ENCODE measurements at regions not wholly inside any gene's neighbourhood (a gene's known extent, or its start where the extent isn't known, plus 50 kb on each side); places are given as distances from the start of the nearest gene placed in this dataset.
A peak's percentile ranks its signal among the peaks of the same experiment; 100 is the strongest.
"Not testable (repeated sequence)": the region's sequence is repeated elsewhere in the genome, so short reads cannot be mapped to it uniquely, and the experiment has no call there.

DNA sequence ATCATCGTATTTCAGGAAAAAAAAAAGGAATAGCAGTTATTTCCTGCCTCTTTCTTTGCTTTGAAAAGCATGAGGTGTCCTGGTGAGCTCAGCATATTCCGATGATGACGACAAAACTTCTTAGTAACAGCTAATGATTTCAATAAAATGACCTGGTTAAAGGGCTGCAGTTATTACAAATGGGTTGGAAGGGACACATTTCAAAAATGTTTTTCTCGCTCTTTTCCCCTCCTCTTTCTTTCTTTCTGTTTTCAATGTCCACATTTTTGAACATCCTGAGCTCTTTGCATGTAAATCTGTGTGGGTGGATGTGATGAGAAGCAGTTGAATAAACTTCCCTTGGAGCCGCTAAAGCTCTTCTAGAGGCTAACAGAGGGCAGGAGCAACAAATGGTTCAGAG is 186.8 kb upstream of the SLC27A6 start:
- FAIRE-seq (no peak), DNase-seq (ENCODE audit: low spot score in 2 of 2) (no peak)

DNA sequence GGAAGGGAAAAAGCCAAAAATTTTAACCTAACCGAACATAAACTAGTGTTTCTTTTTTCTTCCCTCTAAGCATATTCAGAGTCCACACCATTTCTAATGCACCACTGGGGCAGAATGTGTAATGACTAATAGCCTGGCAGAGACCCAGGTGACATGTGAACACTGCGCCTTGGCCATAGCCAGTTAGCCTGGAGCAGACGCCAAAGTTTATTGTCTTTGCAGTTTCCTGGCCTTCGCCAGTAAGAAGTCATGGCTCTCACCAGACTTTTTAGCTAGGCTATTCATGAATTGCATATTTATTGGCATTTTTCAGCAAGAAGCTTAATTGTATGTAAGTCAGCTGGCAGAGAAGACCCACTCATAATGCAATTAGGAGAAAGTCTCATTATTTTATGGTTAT is 182.8 kb upstream of the SLC27A6 start:
- DNase-seq (ENCODE audit: low spot score in 2 of 2) (peak; percentile 8), FAIRE-seq (no peak)

DNA sequence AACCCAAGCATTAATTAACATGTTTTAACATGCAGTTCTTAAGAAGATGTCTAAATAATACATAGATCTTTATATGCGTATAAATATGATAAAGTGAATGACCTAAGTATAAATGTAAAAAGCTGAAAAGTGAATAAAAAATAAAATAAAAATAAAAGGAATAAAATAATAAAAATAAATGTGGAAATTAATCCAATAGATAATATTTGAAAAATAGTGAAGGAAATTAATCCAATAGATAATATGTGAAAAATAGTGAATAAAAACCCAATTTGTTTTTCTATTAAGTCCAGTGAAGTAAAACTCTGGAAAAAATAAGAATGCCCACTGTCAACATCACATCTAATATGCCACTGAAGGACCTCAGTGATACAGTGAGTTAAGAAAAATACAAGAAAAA is 180.6 kb upstream of the SLC27A6 start:
- FAIRE-seq (peak; percentile 92), DNase-seq (ENCODE audit: low spot score in 2 of 2) (no peak)

DNA sequence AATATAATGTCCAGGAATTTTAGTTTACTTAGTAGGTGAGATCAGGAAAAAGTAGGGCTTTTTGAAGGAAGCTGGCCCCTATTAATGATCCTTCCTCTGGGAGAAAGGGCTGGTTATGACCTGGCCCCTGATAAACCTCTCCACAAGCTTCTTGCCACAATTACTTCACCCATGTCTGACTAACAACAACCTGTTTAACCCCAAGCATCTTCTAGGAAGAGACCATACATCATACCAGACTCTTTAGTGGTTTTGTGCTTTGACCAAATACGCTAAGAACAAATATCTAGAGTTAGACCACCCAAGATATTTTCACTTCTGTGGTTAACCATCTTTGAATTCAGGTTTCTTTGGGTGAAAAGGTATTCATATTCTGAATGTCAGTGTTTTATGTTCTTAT is 174.0 kb upstream of the SLC27A6 start:
- FAIRE-seq, result no peak
- no peak for DNase-seq (ENCODE audit: low spot score in 2 of 2)

DNA sequence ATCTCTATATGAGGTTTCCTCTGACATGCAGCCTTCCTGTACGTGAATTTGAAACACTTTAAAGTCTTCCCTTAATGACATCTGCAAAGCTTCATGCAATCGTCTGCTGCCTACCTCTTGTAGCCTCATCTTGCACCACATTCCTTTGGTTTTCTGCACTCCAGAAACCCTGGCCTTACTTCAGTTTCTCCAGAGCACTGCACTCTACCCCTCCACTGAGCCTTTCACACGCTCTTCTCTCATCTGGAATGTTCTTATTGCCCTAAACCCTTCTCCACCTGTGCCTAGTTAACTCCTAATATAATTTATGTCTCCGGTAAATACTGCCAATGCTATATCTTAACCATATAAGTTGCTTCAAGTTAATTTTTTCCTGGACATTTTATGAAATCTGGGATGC is 168.8 kb upstream of the SLC27A6 start:
- DNase-seq (ENCODE audit: low spot score in 2 of 2) (no peak), FAIRE-seq (no peak)

DNA sequence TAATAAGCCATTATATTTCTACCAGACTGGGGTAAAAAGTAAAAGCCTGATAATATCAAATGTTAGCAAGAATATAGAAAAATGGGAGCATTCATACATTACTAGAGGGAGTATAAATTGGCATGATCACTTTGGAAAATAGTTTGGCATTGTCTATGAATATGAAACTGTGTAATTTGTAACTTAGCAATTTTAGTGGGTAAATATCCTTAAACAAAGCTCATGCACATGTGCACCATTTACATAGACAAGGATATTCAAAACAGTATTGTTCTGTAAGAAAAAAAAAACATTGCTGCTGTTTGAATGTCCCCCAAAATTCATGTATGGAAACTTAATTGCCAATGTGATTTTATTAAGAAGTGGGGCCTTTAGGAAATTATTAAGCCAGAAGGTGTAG is 166.4 kb upstream of the SLC27A6 start:
- DNase-seq (ENCODE audit: low spot score in 2 of 2) (no peak), FAIRE-seq (no peak)

DNA sequence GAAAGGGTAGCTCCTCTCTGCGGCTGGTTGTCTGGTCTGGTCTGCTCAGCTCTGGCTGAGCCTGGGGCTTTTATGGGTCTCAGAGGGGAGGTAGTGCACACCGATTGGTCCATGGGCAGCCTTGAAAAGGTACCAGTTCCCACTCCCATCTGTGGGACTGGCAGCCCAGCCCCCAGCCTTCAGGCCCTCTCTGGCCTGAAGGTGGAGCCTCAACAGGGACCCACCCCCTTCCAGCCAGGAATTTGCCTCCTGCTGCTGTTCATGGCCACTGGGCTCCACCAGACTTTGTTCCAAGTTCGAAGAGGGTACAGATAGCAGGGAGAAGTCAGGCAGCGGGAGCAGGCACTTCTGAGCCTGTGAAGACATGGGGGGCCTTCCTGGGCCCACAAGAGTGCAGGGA is 165.3 kb upstream of the SLC27A6 start:
- FAIRE-seq (no peak), DNase-seq (ENCODE audit: low spot score in 2 of 2) (no peak)

DNA sequence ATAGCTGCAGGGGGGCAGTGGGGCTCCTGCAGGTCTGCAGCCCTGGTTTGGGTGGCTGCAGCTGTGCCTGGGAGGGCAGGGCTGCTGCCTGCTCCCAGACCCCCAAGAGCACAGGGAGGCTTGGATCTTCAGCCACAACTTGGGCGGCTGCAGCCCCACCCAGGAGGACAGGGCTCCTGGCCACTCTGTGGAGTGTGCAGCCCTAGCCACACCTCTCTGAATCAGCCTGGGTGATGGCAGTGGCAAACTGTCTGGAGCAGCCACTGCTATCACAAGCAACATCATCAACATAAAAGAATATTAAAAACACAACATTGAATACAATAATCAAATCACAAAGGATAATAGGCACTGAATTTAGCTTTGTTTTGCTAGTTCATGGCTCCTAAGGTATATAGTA is 164.9 kb upstream of the SLC27A6 start:
- no peak for DNase-seq (ENCODE audit: low spot score in 2 of 2)
- no peak for FAIRE-seq

DNA sequence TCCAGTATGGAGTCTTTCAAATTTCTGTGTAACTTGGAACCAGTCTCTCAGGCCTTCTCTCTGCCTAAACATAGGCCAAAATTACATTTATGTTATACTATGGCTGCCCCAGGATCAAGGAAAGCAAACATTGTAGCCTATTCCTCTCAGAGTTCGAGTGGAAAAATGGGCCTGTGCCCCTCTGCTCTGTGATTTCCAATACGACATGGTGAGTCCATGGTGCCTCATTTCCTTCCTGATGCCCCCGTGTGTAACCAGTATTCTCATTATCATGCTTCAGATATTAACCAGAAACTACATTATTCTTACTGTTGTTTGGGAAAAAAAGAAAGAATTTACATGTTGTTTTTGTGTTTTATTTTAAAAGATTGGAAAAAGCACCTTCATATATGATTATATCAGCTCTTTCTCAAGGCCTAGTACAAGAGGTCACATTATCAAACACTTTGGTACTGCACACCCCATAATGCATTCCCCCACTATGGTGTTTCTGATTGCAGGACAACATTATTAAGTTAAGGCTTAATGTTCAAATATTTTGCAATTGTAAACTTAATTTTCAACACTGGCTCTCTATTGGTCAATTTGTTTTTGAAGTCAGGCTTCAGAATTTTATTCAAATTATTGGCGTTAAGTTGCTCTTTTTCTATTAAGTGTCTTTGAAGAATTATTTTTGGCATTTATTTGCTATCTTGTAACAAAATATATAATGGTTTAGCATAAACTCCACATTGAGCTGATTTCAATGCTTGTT is 151.8 kb upstream of the SLC27A6 start:
- no peak for DNase-seq (ENCODE audit: low spot score in 2 of 2)
- FAIRE-seq, result no peak

DNA sequence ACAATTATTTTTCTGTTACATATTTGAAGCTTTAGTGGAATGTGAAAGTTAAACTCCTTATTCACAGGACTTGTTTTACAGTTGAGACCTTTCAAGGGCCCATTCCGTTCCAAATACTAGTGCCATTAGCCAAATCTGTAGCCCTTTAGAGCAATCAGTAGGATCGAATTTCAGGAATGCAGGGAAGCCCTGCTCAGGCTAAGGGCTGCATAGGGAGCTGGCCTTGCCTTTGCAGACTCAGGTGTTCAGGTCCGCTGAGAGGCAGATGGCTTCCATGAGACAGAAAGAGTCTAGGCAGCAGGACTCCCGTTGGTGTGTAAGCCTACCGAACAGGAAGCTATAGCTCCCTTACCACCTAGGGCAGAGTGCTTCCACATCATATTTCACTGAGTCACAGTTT is 150.1 kb upstream of the SLC27A6 start:
- no peak for DNase-seq (ENCODE audit: low spot score in 2 of 2)

DNA sequence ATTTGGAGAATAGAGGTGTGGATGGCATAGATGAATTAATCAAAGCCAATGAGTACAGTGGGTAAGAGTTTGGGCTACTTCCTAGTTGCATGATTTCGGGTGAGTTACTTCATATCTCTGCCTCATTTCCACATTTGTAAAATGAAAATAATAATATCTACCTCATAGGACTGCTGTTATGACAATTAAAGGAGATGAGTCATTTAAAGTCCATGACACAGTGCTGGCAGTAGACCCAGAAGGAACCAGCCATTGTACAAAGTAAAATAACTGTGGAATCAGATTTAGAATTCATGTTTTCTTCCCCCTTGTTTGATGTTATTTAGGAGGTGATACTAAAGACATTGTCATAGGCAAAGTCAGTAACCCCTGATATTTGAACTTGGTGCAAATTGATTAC is 139.5 kb upstream of the SLC27A6 start:
- FAIRE-seq (no peak), DNase-seq (ENCODE audit: low spot score in 2 of 2) (no peak)

More for the DNA sequence above, 150.1 kb upstream of the SLC27A6 start:
- FAIRE-seq, result no peak

DNA sequence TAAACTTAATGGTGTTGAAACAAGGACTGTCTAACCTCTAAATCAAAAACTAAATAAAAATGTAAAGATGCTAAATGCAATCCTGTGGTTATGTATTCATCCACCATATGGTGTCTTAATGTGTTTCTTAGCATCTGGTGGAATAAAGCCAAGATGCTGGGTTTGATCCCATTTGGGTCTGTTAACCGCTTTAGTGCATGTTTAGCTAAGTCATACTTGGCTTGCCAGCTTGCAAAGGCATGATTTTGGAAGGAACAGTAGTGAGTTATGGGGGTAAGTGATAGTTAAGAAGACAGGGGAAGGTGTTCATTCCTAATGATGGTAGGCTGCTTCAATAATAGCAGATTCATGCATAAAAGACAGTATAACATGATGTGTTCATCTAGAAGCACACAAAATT is 139.0 kb upstream of the SLC27A6 start:
- DNase-seq (ENCODE audit: low spot score in 2 of 2) (no peak), FAIRE-seq (no peak)

DNA sequence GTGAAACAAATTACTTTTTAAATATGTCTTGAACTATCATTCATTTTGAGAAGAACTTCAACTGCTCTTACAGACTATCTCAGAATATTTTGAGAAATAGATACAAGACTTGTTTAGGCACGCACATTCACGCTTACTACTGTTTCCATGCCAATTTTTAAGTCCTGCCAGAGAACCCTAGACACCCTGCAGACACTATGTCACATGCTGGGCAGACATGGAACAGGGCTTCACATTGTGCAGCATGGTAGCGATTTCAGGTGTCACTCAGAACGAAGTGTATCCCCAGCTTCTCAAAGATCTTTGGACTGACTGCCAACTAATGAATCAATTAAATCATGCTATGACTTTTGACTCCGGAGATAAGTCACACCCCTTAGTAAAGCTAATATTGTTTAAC is 128.7 kb upstream of the SLC27A6 start:
- DNase-seq (ENCODE audit: low spot score in 2 of 2), result no peak
- no peak for FAIRE-seq

DNA sequence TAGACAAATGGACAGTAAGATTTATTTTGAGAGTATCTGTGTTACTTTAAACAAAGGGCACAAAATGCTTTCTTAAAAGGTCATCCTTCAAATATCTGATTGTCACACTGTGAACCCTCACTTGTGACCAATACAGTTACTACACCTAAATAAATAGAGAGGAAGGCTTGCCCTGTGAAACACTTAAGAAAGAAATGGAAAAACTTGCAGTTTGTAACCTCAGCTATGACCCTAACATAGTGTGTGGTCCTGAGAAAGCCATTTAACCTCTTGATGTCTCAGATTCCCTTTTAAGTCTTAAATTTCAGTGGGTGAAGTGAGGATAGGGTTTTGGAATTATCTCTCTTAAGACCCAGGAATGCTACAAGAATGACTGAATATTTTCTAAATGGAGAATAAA is 126.7 kb upstream of the SLC27A6 start:
- FAIRE-seq (no peak), DNase-seq (ENCODE audit: low spot score in 2 of 2) (no peak)

DNA sequence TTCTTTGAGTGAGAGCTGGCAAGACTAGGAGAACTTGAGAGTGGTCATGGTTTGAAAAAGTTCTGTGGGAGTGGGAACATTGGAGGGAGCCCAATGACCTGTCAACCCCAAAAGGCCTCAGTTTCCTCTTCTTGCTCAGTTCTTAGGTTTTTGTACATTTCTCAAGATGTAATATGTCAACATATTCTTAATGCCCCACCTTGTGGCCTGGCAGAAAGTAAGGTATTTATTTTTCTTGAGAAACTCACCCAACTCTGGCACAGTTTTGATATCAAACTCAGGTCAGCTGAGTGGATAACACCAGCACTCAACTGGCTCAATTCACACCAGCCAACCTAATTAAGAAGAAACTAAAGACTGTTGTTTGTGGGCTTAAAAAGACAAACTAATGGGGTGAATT is 123.0 kb upstream of the SLC27A6 start:
- FAIRE-seq (no peak), DNase-seq (ENCODE audit: low spot score in 2 of 2) (no peak)

DNA sequence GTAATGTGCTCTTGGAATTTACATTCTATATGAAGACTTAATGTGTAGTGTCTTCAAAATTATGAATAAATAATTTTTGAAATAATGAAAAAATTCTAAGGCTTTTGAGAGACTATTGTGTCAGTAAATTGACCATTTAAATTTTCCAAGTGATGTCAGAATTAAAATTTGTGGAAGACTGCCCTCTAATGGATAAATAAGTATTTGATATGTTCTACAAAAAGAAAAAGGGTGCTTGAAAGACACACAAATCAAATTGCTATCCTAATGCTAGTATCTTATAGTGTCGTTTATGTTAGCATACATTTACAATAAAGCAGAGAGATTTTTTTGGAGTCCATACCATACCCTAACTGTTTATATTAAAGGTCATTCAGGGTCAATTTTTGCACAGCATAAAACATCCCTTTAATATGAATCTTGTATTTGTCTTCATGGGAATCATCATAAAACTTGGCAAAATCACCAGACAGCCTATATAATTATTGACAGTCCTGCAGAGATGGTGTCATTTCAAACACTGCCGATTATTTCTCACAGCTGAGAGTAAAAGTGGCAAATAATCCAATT is 120.8 kb upstream of the SLC27A6 start:
- FAIRE-seq, result peak; percentile 99
- peak; percentile 5 to 10 for DNase-seq (ENCODE audit: low spot score in 2 of 2)

DNA sequence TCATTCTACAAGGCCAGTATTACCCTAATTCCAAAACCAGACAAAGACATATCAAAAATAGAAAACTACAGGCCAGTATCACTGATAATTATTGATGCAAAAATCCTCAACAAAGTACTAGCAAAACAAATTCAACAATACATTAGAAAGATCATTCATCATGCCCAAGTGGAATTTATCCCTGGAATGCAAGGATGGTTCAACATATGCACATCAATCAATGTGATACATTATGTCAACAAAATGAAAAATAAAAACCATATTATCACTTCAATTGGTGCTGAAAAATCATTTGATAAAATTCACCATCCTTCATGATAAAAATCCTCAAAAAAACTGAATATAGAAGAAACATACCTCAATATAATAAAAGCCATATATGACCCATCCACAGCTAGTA is 115.2 kb upstream of the SLC27A6 start:
- DNase-seq (ENCODE audit: low spot score in 2 of 2) (no peak), FAIRE-seq (no peak)

DNA sequence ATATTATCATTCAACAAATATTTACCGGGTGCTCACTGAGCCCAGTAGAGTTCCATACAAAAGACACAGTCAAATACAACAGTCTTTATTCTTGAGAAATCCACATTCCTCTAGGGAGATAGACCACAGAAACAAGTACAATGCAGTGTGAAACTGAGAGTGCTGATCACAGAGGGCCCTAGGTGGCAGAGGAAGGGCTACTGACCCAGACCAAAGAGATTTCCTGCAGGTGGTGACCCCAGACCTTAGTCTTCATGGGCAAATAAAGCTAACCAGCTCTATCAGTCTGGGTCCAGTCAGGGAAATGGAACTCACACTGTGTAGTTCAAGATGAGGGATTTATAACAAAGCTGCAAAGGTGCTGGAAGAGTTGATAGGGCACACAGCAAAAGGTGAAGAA is 110.4 kb upstream of the SLC27A6 start:
- FAIRE-seq (no peak), DNase-seq (ENCODE audit: low spot score in 2 of 2) (no peak)

DNA sequence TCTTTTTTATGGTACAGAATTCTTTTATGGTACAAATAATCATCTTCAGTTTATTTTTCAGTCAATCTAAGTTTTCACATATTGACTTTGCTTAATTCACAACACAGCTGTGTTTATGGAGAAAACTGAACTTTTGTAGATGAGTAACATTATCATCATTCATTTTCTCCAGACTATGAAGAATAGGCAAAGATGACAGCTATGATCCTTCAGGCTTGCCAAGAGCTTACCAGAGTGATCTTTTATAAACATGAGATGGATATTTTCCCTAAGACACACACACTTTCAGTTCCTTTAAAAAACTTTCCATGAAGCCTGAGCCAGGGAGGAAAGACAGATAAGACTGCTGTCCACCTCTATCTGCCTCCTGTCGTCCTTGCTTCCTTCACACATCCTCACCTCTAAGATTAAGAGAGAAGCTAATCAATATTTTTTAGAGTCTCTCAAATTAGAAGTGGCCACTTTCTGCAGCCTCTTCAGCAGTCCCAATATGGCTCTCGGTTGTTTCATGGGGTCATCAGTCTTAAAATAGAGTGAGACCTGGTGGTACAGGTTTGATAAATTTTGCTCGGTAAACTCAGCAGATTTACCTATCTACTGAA is 108.1 kb upstream of the SLC27A6 start:
- DNase-seq (ENCODE audit: low spot score in 2 of 2), result no peak
- FAIRE-seq, result no peak

DNA sequence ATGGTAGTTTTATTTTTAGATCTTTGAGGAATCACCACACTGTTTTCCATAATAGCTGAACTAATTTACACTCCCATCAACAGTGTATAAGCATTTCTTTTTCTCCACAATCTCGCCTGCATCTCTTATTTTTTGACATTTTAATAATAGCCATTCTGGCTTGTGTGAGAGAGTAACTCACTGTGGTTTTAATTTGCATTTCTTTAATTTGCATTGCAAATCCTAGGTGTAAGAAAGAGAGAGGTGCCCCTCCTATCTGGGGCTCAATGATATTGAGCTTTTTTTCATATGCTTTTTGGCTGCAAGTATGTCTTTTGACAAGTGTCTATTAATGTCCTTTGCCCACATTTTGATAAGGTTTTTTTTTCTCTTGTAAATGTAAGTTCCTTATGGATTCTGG is 106.3 kb upstream of the SLC27A6 start:
- DNase-seq (ENCODE audit: low spot score in 2 of 2), result no peak
- no peak for FAIRE-seq

DNA sequence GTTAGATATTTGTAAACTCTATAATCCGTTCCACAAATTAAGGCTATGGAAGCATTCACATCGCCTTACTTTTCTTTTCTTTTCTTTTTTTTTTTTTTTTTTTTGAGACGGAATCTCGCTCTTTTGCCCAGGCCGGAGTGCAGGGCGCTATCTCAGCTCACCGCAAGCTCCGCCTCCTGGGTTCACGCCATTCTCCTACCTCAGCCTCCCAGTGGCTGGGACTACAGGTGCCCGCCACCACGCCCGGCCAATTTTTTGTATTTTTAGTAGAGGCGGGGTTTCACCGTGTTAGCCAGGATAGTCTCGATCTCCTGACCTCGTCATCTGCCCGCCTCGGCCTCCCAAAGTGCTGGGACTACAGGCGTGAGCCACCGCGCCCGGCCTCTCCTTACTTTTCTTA is 104.1 kb upstream of the SLC27A6 start:
- not testable (repeated sequence) for FAIRE-seq; DNase-seq (ENCODE audit: low spot score in 2 of 2)

DNA sequence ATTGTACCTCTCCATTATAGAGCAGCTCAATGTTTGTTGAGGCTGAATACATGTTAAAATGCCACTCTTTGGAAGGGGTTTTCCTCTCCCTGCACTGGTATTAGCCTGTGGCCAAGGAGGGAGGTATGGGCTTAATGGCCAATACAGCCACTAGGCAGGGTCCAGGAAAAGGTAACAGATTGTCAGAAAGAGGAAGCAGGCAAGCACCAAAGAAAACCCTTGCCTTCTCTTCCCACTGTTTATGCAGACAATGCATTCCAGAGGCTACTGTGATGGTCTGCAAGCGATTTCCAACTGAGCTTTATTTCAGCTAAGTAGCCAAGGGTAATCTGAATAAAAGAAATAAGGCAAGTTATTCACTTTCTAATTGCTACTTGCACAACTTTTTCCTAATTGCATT is 95.3 kb upstream of the SLC27A6 start:
- no peak for FAIRE-seq
- DNase-seq (ENCODE audit: low spot score in 2 of 2), result no peak
